ENCODE measurements at regions not wholly inside any gene's neighbourhood (a gene's known extent, or its start where the extent isn't known, plus 50 kb on each side); places are given as distances from the start of the nearest gene placed in this dataset.

DNA sequence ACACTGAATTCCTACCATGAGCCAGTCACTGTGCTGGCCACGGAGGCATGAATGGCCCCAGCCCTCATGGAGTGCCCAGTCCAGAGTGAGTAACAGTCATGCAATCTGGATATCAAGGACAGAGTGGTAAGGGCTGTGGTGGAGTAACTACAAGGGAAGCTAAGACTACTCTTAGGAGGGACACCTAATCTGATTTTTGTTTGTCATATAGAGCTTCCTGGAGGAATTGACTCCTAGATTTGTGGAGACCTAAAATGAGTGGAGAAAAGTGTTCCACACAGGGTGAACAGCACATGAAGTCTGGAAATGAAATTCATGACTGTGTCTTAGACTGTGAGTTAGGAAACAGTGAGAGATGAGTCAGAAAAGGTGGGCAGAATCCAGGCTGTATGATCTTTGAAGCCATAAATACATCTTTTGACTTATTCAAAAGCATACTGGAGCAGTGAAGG is 219.9 kb downstream of the NFKBIZ start:
- WGBS (ENCODE audit: low lambda C conversion rate) = 0% methylated on average over 1 of the region's 1 CpG
- Histone ChIP-seq H3K4me3 (replicated peaks in 1 of 3; ENCODE audit: insufficient read depth in 1 of 3, low read depth in 2 of 3, low read length in 3 of 3) (no peak overlapping the region), H2AFZ (ENCODE audit: low read length) (no peak overlapping the region), H3K4me2 (ENCODE audit: low read depth, low read length) (no peak overlapping the region), H3K4me1 (ENCODE audit: insufficient read depth, low read length) (no peaks in the 10 kb centered on the region), H3K27ac (ENCODE audit: extremely low read length, insufficient read depth, low read length) (no peak overlapping the region), H3K9me3 (ENCODE audit: low read length) (no peaks in the 10 kb centered on the region), H4K20me1 (ENCODE audit: insufficient read depth, low read length) (no peaks in the 10 kb centered on the region), H3K27me3 (ENCODE audit: control insufficient read depth in 1 of 2, insufficient read depth in 2 of 2, low read length in 2 of 2) (no peaks in the 10 kb centered on the region), H3K79me2 (ENCODE audit: insufficient read depth, low read length) (no peaks in the 10 kb centered on the region), H3K9ac (ENCODE audit: insufficient read depth, low read depth, low read length) (no peak overlapping the region), H3K36me3 (replicated peaks in 1 of 2; ENCODE audit: control insufficient read depth in 1 of 2, insufficient read depth in 2 of 2, low read length in 2 of 2) (no peaks in the 10 kb centered on the region)
- in situ Hi-C loops (cut with HindIII; ENCODE audit: extremely low pct_ligation_motif_present, low pct_unique_long_range_greater_than_20kb) (no loop called here), intact Hi-C loops (cut with micrococcal nuclease; ENCODE audit: unreplicated experiment) (no loop called here)
- FAIRE-seq = no peak
- no TSS peak for BruUV-seq (replicated peaks)
- TF ChIP-seq, protein P1, sequence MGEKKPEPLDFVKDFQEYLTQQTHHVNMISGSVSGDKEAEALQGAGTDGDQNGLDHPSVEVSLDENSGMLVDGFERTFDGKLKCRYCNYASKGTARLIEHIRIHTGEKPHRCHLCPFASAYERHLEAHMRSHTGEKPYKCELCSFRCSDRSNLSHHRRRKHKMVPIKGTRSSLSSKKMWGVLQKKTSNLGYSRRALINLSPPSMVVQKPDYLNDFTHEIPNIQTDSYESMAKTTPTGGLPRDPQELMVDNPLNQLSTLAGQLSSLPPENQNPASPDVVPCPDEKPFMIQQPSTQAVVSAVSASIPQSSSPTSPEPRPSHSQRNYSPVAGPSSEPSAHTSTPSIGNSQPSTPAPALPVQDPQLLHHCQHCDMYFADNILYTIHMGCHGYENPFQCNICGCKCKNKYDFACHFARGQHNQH (CRISPR knock-in tag; IDR thresholded peaks at IDR 0.05) = no peak
- TF ChIP-seq, protein P2, sequence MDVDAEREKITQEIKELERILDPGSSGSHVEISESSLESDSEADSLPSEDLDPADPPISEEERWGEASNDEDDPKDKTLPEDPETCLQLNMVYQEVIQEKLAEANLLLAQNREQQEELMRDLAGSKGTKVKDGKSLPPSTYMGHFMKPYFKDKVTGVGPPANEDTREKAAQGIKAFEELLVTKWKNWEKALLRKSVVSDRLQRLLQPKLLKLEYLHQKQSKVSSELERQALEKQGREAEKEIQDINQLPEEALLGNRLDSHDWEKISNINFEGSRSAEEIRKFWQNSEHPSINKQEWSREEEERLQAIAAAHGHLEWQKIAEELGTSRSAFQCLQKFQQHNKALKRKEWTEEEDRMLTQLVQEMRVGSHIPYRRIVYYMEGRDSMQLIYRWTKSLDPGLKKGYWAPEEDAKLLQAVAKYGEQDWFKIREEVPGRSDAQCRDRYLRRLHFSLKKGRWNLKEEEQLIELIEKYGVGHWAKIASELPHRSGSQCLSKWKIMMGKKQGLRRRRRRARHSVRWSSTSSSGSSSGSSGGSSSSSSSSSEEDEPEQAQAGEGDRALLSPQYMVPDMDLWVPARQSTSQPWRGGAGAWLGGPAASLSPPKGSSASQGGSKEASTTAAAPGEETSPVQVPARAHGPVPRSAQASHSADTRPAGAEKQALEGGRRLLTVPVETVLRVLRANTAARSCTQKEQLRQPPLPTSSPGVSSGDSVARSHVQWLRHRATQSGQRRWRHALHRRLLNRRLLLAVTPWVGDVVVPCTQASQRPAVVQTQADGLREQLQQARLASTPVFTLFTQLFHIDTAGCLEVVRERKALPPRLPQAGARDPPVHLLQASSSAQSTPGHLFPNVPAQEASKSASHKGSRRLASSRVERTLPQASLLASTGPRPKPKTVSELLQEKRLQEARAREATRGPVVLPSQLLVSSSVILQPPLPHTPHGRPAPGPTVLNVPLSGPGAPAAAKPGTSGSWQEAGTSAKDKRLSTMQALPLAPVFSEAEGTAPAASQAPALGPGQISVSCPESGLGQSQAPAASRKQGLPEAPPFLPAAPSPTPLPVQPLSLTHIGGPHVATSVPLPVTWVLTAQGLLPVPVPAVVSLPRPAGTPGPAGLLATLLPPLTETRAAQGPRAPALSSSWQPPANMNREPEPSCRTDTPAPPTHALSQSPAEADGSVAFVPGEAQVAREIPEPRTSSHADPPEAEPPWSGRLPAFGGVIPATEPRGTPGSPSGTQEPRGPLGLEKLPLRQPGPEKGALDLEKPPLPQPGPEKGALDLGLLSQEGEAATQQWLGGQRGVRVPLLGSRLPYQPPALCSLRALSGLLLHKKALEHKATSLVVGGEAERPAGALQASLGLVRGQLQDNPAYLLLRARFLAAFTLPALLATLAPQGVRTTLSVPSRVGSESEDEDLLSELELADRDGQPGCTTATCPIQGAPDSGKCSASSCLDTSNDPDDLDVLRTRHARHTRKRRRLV (CRISPR knock-in tag; IDR thresholded peaks at IDR 0.05) = no peak
- no peak for TF ChIP-seq ZNF570 (CRISPR knock-in tag; IDR thresholded peaks at IDR 0.05; ENCODE audit: borderline replicate concordance)
- no peak for ATAC-seq
- no peak for DNase-seq (ENCODE audit: low spot score)
- CTCF ChIA-PET (ENCODE audit: low intra/inter-chr PET ratio, low total read pairs) = no interaction called here
- POLR2A ChIA-PET = no interaction called here
